Calu3 (cell line): ENCODE measurements at regions not wholly inside any gene's neighbourhood (a gene's known extent, or its start where the extent isn't known, plus 50 kb on each side); places are given as distances from the start of the nearest gene placed in this dataset.

Experiments used
- BruUV-seq: library from RNA; stranded (reverse); fragments of 400-500 nt; replicated peaks from 2 replicates; lab custom pipeline; 2021; lab: Mats Ljungman, UMichigan
- CTCF ChIA-PET: fragments of 300-600 bp; sonication (Branson Sonifier 250); formaldehyde crosslinking; loops from one replicate; lab custom pipeline; 2022; ENCODE audit warnings: antibody characterized with exemption; lab: Charles Lee
- DNase-seq: peaks from one replicate; pipeline ENCODE4 v3.0.0; 2022
- H3K27ac Mint-ChIP-seq: one replicate; pipeline ENCODE4 v1.8.0; 2022; ENCODE audit warnings: mixed read lengths; ENCODE audit not compliant: unreplicated experiment
- H3K27me3 Mint-ChIP-seq: one replicate; pipeline ENCODE4 v1.8.0; 2022; ENCODE audit warnings: mixed read lengths; ENCODE audit not compliant: unreplicated experiment
- H3K36me3 Mint-ChIP-seq: one replicate; pipeline ENCODE4 v1.8.0; 2022; ENCODE audit warnings: mild to moderate bottlenecking, moderate library complexity, mixed read lengths; ENCODE audit not compliant: insufficient read depth, unreplicated experiment
- H3K4me1 Mint-ChIP-seq: one replicate; pipeline ENCODE4 v1.8.0; 2022; ENCODE audit warnings: mild to moderate bottlenecking, low read depth, mixed read lengths; ENCODE audit not compliant: unreplicated experiment
- H3K4me3 Mint-ChIP-seq: one replicate; pipeline ENCODE4 v1.8.0; 2022; ENCODE audit warnings: mild to moderate bottlenecking, low read depth, moderate library complexity, mixed read lengths; ENCODE audit not compliant: unreplicated experiment
- H3K9me3 Mint-ChIP-seq: one replicate; pipeline ENCODE4 v1.8.0; 2022; ENCODE audit warnings: low read depth, mixed read lengths; ENCODE audit not compliant: unreplicated experiment
- intact Hi-C: fragments of 100-400 bp; cut with micrococcal nuclease; formaldehyde crosslinking; loops from one replicate; pipeline ENCODE4 v1.10.0; 2022; ENCODE audit not compliant: unreplicated experiment
- TF ChIP-seq, protein P1 (sequence below): fragments of 200-600 bp; IDR thresholded peaks from one replicate; pipeline ENCODE4 v1.8.0; 2022; ENCODE audit warnings: antibody characterized with exemption; ENCODE audit not compliant: unreplicated experiment

- Mint-ChIP-seq H3K4me1 (peaks cover 10% of the 10 kb centered on the region), H3K27me3 (peaks cover 44% of the 10 kb centered on the region)
Observed at GRCh38 chr9:84138541-84138940, 157.9 kb downstream of the RMI1 start.

DNA sequence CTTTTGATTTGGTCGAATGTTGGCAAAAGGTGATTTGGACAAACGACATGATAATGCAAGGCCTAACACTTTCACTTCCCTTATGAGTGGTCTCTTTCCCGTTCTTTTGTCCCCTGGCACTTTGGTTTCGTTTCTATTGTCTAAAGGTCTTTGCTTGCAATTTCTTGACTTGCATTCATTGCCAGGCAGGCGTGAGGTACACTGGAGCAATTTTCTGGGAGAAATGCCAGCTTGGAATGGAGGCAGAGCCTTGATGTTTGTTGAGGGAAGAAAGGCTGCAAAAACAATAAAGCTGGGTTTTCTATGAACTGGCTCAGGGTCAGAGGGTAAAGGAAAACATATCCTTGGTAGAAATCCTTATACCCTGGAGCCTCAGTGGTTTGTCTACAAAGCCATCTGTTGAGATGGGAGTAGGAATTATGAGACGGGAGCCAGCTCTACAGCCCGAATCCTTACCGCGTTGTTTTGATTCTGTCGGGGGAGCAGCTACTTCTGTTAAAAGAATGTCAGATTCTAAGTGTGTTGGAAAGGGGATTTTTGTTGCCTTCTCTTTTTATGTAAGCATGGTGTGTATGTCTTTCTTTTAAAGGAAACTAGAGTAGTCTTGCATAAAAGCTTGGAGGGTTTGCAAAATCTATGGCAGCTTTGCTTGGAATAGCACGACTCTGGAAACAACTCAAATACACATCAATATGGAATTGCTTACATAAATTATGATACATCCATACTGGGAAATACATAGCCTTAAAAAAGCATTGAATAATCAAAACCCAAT lies 158.9 kb downstream of the RMI1 start:
- Mint-ChIP-seq H3K9me3 (no peaks in the 10 kb centered on the region), H3K4me1 (peaks cover 10% of the 10 kb centered on the region), H3K36me3 (peaks cover 12% of the 10 kb centered on the region), H3K27me3 (peaks cover 51% of the 10 kb centered on the region), H3K4me3 (peak overlapping the region; percentile 50), H3K27ac (no peak overlapping the region)
- CTCF ChIA-PET = interaction anchor here (1.1 kb wide), 1 partner anchor 19 kb away, joined by 3 read pairs; no protein-coding TSS in a partner anchor
- TF ChIP-seq, protein P1, sequence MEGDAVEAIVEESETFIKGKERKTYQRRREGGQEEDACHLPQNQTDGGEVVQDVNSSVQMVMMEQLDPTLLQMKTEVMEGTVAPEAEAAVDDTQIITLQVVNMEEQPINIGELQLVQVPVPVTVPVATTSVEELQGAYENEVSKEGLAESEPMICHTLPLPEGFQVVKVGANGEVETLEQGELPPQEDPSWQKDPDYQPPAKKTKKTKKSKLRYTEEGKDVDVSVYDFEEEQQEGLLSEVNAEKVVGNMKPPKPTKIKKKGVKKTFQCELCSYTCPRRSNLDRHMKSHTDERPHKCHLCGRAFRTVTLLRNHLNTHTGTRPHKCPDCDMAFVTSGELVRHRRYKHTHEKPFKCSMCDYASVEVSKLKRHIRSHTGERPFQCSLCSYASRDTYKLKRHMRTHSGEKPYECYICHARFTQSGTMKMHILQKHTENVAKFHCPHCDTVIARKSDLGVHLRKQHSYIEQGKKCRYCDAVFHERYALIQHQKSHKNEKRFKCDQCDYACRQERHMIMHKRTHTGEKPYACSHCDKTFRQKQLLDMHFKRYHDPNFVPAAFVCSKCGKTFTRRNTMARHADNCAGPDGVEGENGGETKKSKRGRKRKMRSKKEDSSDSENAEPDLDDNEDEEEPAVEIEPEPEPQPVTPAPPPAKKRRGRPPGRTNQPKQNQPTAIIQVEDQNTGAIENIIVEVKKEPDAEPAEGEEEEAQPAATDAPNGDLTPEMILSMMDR = no peak
- BruUV-seq = no TSS peak
- DNase-seq = no peak
- intact Hi-C loops = no loop called here

More at GRCh38 chr9:84138541-84138940, 157.9 kb downstream of the RMI1 start:
- intact Hi-C loops = no loop called here
- Mint-ChIP-seq H3K4me3 (no peak overlapping the region), H3K9me3 (no peaks in the 10 kb centered on the region), H3K27ac (no peak overlapping the region), H3K36me3 (peaks cover 12% of the 10 kb centered on the region)
- no peak for DNase-seq
- TF ChIP-seq, protein P1 = no peak
- CTCF ChIA-PET = interaction anchor here (1.1 kb wide), 1 partner anchor 18 kb away, joined by 3 read pairs; no protein-coding TSS in a partner anchor
- no TSS peak for BruUV-seq

DNA sequence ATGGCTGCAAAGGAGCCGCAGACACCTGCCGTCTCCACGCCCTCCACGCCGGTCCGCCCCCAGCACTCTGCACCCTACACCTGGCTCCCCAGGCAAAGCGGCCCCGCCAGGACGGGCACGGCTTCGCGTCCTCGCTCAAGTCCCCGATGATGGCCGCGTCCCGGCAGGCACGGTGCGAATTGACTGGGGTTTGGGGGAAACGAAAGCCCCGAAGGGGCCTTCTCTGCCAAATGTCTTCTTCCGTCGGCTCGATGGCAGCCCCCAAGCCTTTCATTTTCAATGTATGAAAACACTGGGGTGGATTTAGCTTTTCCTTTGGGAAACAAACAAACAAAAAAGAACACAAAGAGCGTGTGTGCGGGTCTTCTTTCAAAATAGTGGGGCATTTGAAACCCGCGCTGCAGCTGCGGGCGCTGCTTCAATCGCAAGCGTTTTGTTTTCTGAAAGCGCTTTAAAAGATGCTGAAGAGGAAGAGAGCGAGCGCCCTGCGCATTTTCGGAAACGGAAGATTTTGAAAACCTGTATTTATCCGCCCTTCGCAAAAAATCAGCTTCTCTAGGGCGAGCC lies 160.0 kb downstream of the RMI1 start:
- no TSS peak for BruUV-seq
- H3K9me3 Mint-ChIP-seq = no peaks in the 10 kb centered on the region
- intact Hi-C loops = no loop called here
- peaks cover 12% of the 10 kb centered on the region for H3K36me3 Mint-ChIP-seq
- CTCF ChIA-PET = no interaction called here
- DNase-seq = peak; percentile 17
- peaks cover 10% of the 10 kb centered on the region for H3K4me1 Mint-ChIP-seq
- peaks cover 51% of the 10 kb centered on the region for H3K27me3 Mint-ChIP-seq
- no peak overlapping the region for H3K27ac Mint-ChIP-seq
- TF ChIP-seq, protein P1 = no peak
- H3K4me3 Mint-ChIP-seq = peak overlapping the region; percentile 50

DNA sequence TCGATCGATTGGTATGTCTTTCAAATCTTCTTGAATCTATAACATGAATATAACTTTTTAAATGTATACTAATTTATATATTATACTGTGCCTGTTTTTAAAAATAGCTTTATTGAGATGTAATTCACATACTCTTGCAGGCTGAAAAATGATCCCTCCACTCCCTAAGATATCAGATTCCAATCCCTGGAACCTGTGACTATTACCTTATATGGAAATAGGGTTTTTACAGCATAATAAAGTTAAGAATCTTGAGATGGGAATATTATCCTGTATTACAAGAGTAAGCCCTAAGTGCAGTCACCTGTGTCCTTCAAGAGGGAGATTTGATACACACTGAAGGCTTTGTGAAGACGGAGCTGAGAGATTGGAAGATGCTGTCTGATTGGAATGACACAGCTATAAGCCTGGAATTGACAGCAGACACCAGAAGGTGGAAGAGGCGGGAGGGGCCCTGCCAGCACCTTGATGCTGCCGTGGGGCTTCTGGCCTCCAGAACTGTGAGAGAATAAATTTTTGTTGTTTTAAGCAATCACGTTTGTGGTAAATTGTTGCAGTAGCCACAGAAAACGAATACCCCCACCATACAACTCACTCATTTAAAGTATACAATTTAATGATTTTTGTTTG lies 161.3 kb downstream of the RMI1 start:
- BruUV-seq = no TSS peak
- CTCF ChIA-PET = no interaction called here
- H3K36me3 Mint-ChIP-seq = peaks cover 4% of the 10 kb centered on the region
- H3K27ac Mint-ChIP-seq = no peak overlapping the region
- H3K4me3 Mint-ChIP-seq = no peak overlapping the region
- H3K9me3 Mint-ChIP-seq = no peaks in the 10 kb centered on the region
- intact Hi-C loops = no loop called here
- peaks cover 10% of the 10 kb centered on the region for H3K4me1 Mint-ChIP-seq
- no peak for DNase-seq
- H3K27me3 Mint-ChIP-seq = peaks cover 51% of the 10 kb centered on the region
- TF ChIP-seq, protein P1 = no peak
